ENCODE measurements at regions not wholly inside any gene's neighbourhood (a gene's known extent, or its start where the extent isn't known, plus 50 kb on each side); places are given as distances from the start of the nearest gene placed in this dataset.

DNA sequence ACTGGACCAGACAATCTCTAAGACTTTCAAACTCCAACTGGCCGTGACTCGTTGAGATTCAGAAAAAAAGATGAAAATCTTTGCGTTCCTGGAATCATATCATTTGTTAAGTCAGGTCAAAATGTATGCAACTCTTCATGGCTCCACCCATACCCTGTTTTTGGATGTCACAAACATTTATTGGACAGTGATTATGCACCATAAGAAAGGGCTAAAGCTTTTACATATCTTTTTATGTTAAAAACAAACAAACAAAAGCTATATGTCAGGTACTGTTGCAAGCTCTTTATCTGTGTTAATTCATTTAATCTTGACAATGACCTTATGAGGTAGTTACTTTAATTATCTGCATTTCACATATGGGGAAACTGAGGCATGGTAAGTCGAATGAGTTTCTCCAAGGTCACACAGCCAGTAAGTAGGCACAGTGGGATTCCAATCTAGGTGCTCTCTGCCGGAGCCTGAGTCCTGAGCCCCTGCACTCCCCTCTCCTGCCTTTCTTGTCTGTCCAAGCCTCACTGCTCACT lies 145.7 kb upstream of the MYCN start:
- no peak for DNase-seq (ENCODE audit: low read depth)
- no peak overlapping the region for H3K4me3 ChIP-seq (ENCODE audit: low read depth, low read length)
- in situ Hi-C loops (cut with HindIII; ENCODE audit: low sequenced_read_pairs): loop anchor here (5.0 kb wide), 1 partner anchor 102 kb away; no protein-coding TSS in a partner anchor
- TF ChIP-seq, protein P1, sequence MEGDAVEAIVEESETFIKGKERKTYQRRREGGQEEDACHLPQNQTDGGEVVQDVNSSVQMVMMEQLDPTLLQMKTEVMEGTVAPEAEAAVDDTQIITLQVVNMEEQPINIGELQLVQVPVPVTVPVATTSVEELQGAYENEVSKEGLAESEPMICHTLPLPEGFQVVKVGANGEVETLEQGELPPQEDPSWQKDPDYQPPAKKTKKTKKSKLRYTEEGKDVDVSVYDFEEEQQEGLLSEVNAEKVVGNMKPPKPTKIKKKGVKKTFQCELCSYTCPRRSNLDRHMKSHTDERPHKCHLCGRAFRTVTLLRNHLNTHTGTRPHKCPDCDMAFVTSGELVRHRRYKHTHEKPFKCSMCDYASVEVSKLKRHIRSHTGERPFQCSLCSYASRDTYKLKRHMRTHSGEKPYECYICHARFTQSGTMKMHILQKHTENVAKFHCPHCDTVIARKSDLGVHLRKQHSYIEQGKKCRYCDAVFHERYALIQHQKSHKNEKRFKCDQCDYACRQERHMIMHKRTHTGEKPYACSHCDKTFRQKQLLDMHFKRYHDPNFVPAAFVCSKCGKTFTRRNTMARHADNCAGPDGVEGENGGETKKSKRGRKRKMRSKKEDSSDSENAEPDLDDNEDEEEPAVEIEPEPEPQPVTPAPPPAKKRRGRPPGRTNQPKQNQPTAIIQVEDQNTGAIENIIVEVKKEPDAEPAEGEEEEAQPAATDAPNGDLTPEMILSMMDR (IDR thresholded peaks at IDR 0.05; ENCODE audit: low read depth, low read length, missing control alignments): no peak

DNA sequence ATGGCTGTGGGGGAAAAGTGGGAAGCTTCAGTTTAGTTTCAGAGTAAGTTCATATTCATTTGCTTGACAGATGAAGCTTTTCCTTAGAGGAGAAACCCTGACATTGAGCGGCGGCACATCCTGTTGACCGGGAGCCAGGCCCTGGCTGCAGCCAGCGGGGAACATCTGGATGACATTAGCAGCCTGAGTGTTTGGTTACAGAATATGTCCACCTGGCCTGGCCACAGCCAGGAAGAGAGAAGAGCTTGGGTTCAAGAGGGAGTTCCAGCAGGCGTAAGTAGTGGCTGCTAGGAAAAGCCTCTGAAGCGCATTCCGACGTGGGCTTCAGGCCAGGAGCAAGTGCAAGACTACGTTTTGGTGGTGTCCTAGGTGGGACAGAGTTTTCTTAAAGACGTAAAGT lies 144.9 kb upstream of the MYCN start:
- TF ChIP-seq, protein P1 (IDR thresholded peaks at IDR 0.05; ENCODE audit: low read depth, low read length, missing control alignments): no peak
- H3K4me3 ChIP-seq (ENCODE audit: low read depth, low read length): no peak overlapping the region
- DNase-seq (ENCODE audit: low read depth): no peak
- in situ Hi-C loops (cut with HindIII; ENCODE audit: low sequenced_read_pairs): loop anchor here (5.0 kb wide), 1 partner anchor 103 kb away; no protein-coding TSS in a partner anchor

DNA sequence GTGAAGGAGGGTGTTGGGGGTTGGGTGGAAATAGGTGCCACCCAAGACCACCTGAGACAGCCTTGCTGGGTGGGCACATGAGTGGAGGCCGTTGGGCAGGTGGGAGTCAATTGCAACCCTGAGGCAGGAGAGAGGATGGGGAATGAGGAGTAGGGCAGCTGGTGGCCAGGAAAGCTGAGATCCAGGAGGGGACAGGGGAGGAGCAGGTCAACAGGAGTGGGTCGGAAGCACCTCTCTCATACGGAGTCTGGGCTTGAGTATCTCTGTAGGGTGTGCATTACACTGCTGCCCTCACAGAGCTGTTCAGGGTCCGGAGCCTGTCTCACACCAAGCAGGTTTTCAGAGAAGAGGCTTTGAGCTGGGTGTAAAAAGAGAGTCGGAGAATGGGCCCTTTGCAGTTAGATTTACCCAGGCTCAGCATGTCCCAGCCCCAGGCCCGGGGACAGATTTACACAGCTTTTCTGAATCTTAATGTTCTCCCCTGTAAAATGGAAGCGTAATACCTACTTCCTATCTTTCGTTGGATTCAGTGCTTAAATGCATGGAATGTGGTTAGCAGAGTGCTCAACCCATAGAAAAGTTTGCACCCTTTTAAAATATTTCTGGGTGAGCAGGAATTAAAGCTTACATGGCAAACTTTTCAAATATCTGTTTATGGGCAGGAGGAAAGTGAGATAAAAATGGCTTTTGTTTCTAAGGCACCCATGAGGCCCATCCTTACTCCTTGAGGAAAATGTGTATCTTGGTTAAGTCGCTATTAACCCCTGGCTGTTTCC lies 144.0 kb upstream of the MYCN start:
- TF ChIP-seq, protein P1 (IDR thresholded peaks at IDR 0.05; ENCODE audit: low read depth, low read length, missing control alignments): no peak
- no peak overlapping the region for H3K4me3 ChIP-seq (ENCODE audit: low read depth, low read length)
- in situ Hi-C loops (cut with HindIII; ENCODE audit: low sequenced_read_pairs): loop anchor here (5.0 kb wide), 1 partner anchor 104 kb away; no protein-coding TSS in a partner anchor
- no peak for DNase-seq (ENCODE audit: low read depth)

DNA sequence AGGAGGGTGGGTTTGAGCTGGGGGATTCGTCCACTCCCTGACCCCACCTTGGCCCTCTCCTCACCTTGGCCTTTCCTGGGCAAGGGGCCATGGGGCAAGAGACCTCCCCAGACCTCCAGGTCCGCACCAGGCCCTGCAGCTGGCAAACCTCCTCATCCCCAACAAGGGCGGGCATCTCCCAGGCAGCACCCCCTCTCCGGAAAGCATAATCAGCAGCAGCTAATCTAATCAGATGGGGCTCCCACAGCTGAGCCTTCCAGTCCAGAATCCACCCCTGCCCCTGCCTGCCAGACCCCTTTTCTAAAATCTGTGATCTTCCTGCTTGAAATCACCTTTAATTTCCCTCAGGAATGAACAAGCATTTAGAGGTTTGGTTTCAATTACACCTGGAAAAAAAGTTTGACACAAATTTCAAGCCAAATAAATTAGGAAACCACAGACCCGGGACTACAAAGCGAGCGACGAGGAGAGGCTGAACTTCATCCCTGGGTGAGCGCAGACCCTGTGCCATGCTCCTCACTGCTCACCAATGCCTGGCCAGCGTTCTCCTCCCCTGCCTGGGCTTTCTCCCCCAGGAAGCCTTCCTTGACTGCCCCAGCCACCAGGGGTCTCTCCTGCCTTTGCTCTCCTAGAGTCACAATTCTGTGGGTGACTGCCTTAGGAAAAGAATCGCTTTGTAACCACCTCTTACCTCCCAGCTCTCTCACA lies 143.0 kb upstream of the MYCN start:
- no peak for DNase-seq (ENCODE audit: low read depth)
- TF ChIP-seq, protein P1 (IDR thresholded peaks at IDR 0.05; ENCODE audit: low read depth, low read length, missing control alignments): no peak
- in situ Hi-C loops (cut with HindIII; ENCODE audit: low sequenced_read_pairs): loop anchor here (5.0 kb wide), 1 partner anchor 105 kb away; no protein-coding TSS in a partner anchor
- H3K4me3 ChIP-seq (ENCODE audit: low read depth, low read length): no peak overlapping the region

DNA sequence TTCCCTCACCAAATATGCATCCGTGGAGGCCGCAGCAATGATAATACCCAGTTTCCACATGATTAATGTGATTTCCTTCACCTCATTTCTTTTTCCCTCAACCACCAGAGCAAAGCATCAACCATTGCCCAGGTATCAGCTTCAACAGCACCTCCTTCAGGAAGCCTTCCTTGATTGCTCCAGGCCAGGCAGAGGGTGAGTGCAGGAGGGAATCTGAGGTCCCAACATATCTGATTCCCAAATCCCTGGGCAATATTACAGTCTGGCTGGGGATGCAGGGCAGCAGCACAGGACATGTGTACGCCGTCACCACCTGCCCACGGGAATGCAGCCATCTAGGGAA lies 142.4 kb upstream of the MYCN start:
- no peak for DNase-seq (ENCODE audit: low read depth)
- in situ Hi-C loops (cut with HindIII; ENCODE audit: low sequenced_read_pairs): loop anchor here (5.0 kb wide), 1 partner anchor 106 kb away; no protein-coding TSS in a partner anchor
- TF ChIP-seq, protein P1 (IDR thresholded peaks at IDR 0.05; ENCODE audit: low read depth, low read length, missing control alignments): no peak
- H3K4me3 ChIP-seq (ENCODE audit: low read depth, low read length): no peak overlapping the region

DNA sequence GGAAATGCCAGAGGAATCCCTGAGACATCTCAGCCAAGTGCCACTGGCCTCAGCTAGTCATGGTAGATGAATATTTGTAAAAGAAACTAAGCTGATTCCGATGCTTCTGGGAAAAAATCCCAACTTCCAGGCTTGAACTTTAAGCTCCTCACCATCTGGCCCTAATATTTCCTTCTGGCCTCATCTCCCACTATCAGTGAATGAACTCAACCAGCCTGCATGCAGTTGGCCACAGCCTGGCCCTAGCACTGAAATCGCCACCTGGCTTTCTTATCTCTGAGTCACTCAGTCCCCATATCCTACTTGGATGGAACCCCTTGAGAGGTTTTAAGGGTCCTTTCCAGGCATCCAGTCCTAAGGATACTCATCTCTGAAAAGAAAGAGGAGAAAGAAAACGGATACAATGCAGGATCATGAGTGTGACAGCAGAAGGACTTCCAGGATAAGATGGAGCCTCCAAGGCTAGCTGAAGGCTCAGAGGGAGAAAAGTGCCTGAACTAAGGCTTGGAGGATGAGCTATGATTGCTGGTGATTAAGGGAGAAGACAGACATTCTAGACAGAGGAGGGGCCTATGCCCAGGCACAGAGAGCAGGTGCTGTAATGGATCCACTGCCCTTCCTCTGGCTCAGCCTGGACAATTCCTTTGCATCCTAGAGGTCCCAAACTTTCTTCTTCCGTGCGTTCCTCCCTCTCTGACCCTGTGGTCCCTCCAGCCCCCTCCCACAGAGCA lies 141.5 kb upstream of the MYCN start:
- in situ Hi-C loops (cut with HindIII; ENCODE audit: low sequenced_read_pairs): loop anchor here (5.0 kb wide), 1 partner anchor 107 kb away; no protein-coding TSS in a partner anchor

More for the DNA sequence above, 141.5 kb upstream of the MYCN start:
- TF ChIP-seq, protein P1 (IDR thresholded peaks at IDR 0.05; ENCODE audit: low read depth, low read length, missing control alignments): no peak
- no peak for DNase-seq (ENCODE audit: low read depth)
- H3K4me3 ChIP-seq (ENCODE audit: low read depth, low read length): no peak overlapping the region

Measured in astrocyte of the cerebellum (primary cell).